Smooth muscle cell (in vitro differentiated cells): ENCODE measurements at regions not wholly inside any gene's neighbourhood (a gene's known extent, or its start where the extent isn't known, plus 50 kb on each side); places are given as distances from the start of the nearest gene placed in this dataset.

Source experiments
- DNase-seq: peaks from one replicate; lab custom pipeline; 2025; ENCODE audit not compliant: unreplicated experiment; lab: John Stamatoyannopoulos, UW
- H2AFZ ChIP-seq: fragments of 200-600 bp; sonication (generic); 2 replicates; pipeline ENCODE4 v1.6.0; 2016; ENCODE audit warnings: antibody characterized with exemption, low read depth, mild to moderate bottlenecking
- H3F3A ChIP-seq: fragments of 200-600 bp; sonication (generic); 2 replicates; pipeline ENCODE4 v1.6.0; 2017; ENCODE audit warnings: antibody characterized with exemption, low read depth
- H3K27ac ChIP-seq: fragments of 200-600 bp; sonication (generic); 2 replicates; pipeline ENCODE4 v1.5.1; 2016; ENCODE audit warnings: low read depth, mild to moderate bottlenecking
- H3K27me3 ChIP-seq: fragments of 200-600 bp; sonication (generic); 2 replicates; pipeline ENCODE4 v1.6.1; 2016; ENCODE audit warnings: low read depth, mild to moderate bottlenecking
- H3K36me3 ChIP-seq: fragments of 200-600 bp; sonication (generic); 2 replicates; pipeline ENCODE4 v1.5.1; 2016; ENCODE audit warnings: low read depth
- H3K4me1 ChIP-seq: fragments of 200-600 bp; sonication (generic); 2 replicates; pipeline ENCODE4 v1.5.1; 2016; ENCODE audit warnings: low read depth
- H3K4me2 ChIP-seq: fragments of 200-600 bp; sonication (generic); 2 replicates; pipeline ENCODE4 v1.6.0; 2016; ENCODE audit warnings: mild to moderate bottlenecking
- H3K4me3 ChIP-seq: fragments of 200-600 bp; sonication (generic); 2 replicates; pipeline ENCODE4 v1.5.1; 2016; ENCODE audit warnings: mild to moderate bottlenecking
- H3K79me2 ChIP-seq: fragments of 200-600 bp; sonication (generic); 2 replicates; pipeline ENCODE4 v1.6.0; 2016; ENCODE audit warnings: low read depth, mild to moderate bottlenecking
- H3K9ac ChIP-seq: fragments of 200-600 bp; sonication (generic); 2 replicates; pipeline ENCODE4 v1.6.0; 2016; ENCODE audit warnings: low read depth
- H3K9me3 ChIP-seq: fragments of 200-600 bp; sonication (generic); replicated peaks from 2 replicates; pipeline ENCODE4 v1.5.1; 2016; ENCODE audit warnings: low read depth
- H4K20me1 ChIP-seq: fragments of 200-600 bp; sonication (generic); 2 replicates; pipeline ENCODE4 v1.6.0; 2016; ENCODE audit warnings: low read depth
- WGBS: methylation state at CpG from one replicate; pipeline ENCODE4 v1.1.7; 2016; ENCODE audit warnings: low lambda C conversion rate; 5-methylcytosine and 5-hydroxymethylcytosine counted together
- TF ChIP-seq, protein P1 (sequence below): fragments of 200-600 bp; sonication (generic); IDR thresholded peaks from 2 replicates; pipeline ENCODE4 v1.5.1; 2017; ENCODE audit warnings: borderline replicate concordance, mild to moderate bottlenecking, antibody characterized with exemption; ENCODE audit not compliant: insufficient read depth, poor library complexity, severe bottlenecking

DNA sequence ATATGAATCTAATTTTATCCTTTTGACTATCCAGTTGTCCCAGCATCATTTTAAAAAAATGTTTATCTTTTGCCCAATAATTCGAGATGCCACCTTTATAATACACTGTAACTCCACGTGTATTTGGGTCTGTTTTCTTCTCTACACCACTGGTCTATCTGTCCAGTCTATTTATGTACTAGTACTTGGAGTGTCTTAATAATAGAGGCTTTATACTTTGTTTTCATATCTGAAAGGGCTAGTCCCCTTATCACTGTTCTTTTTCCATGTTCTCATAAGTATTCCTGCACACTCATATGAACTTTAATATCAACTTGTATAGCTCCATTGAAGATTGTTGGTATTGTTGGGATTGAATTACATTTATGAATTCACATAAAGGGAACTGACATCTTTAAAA is 101.1 kb upstream of the RMP24 start:
- Histone ChIP-seq H4K20me1 (no peaks in the 10 kb centered on the region), H3K4me3 (no peak overlapping the region), H3K79me2 (no peaks in the 10 kb centered on the region), H3K27ac (no peak overlapping the region), H3K9me3 (no peaks in the 10 kb centered on the region), H3K9ac (no peak overlapping the region), H3K27me3 (no peaks in the 10 kb centered on the region), H2AFZ (no peak overlapping the region), H3K36me3 (no peaks in the 10 kb centered on the region), H3K4me2 (no peak overlapping the region), H3K4me1 (peaks cover 9% of the 10 kb centered on the region), H3F3A (no peaks in the 10 kb centered on the region)
- TF ChIP-seq, protein P1, sequence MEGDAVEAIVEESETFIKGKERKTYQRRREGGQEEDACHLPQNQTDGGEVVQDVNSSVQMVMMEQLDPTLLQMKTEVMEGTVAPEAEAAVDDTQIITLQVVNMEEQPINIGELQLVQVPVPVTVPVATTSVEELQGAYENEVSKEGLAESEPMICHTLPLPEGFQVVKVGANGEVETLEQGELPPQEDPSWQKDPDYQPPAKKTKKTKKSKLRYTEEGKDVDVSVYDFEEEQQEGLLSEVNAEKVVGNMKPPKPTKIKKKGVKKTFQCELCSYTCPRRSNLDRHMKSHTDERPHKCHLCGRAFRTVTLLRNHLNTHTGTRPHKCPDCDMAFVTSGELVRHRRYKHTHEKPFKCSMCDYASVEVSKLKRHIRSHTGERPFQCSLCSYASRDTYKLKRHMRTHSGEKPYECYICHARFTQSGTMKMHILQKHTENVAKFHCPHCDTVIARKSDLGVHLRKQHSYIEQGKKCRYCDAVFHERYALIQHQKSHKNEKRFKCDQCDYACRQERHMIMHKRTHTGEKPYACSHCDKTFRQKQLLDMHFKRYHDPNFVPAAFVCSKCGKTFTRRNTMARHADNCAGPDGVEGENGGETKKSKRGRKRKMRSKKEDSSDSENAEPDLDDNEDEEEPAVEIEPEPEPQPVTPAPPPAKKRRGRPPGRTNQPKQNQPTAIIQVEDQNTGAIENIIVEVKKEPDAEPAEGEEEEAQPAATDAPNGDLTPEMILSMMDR = no peak
- DNase-seq = no peak
- WGBS = 86% methylated on average over 2 of the region's 2 CpGs

DNA sequence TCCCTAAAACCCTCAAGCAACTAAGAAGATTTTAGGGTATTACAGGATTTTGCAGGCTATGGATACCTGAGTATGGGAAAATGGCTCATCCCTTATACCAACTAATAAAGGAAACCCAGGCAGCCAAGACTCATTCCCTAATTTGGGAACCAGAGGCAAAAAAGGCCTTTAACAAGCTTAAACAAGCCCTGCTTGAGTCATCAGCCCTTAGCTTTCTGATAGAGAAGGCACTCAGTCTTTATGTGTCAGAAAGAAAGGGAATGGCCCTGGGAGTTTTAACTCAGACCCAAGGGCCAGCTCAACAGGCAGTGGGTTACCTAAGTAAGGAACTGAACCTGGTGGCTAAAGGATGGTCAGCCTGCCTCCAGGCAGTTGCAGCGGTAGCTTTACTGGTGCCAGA is 96.9 kb upstream of the RMP24 start:
- TF ChIP-seq, protein P1 = no peak
- 67% methylated on average over 1 of the region's 1 CpG for WGBS

DNA sequence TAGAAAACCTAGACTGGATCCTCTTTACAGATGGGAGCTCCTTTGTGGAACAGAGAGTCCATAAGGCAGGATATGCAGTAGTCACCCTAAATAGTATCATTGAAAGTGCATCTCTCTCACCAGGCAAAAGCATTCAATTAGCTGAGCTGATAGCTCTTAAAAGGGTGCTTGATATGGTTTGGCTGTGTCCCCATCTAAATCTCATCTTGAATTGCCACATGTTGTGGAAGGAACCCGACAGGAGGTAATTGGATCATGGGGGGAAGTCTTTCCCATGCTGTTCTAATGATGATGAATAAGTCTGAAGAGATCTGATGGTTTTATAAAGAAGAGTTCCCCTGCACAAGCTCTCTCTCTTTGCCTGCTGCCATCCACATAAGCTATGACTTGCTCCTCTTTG is 96.2 kb upstream of the RMP24 start:
- H3K4me3 ChIP-seq = no peak overlapping the region
- peaks cover 9% of the 10 kb centered on the region for H3K4me1 ChIP-seq
- H3K36me3 ChIP-seq = no peaks in the 10 kb centered on the region
- no peak overlapping the region for H2AFZ ChIP-seq
- TF ChIP-seq, protein P1 = no peak
- 85% methylated on average over 1 of the region's 1 CpG for WGBS
- H4K20me1 ChIP-seq = no peaks in the 10 kb centered on the region
- no peaks in the 10 kb centered on the region for H3K9me3 ChIP-seq
- no peak for DNase-seq
- H3F3A ChIP-seq = no peaks in the 10 kb centered on the region
- no peak overlapping the region for H3K4me2 ChIP-seq
- H3K27ac ChIP-seq = peak overlapping the region; percentile 36
- H3K79me2 ChIP-seq = no peaks in the 10 kb centered on the region
- H3K27me3 ChIP-seq = no peaks in the 10 kb centered on the region
- H3K9ac ChIP-seq = no peak overlapping the region

More for the DNA sequence above, 96.9 kb upstream of the RMP24 start:
- Histone ChIP-seq H3K9me3 (no peaks in the 10 kb centered on the region), H3F3A (no peaks in the 10 kb centered on the region), H3K4me2 (peak overlapping the region; percentile 62), H3K9ac (no peak overlapping the region), H3K27me3 (no peaks in the 10 kb centered on the region), H3K4me1 (peaks cover 9% of the 10 kb centered on the region), H3K36me3 (no peaks in the 10 kb centered on the region), H3K27ac (peak overlapping the region; percentile 36), H3K4me3 (no peak overlapping the region), H4K20me1 (no peaks in the 10 kb centered on the region), H2AFZ (peak overlapping the region; percentile 46), H3K79me2 (no peaks in the 10 kb centered on the region)
- no peak for DNase-seq

DNA sequence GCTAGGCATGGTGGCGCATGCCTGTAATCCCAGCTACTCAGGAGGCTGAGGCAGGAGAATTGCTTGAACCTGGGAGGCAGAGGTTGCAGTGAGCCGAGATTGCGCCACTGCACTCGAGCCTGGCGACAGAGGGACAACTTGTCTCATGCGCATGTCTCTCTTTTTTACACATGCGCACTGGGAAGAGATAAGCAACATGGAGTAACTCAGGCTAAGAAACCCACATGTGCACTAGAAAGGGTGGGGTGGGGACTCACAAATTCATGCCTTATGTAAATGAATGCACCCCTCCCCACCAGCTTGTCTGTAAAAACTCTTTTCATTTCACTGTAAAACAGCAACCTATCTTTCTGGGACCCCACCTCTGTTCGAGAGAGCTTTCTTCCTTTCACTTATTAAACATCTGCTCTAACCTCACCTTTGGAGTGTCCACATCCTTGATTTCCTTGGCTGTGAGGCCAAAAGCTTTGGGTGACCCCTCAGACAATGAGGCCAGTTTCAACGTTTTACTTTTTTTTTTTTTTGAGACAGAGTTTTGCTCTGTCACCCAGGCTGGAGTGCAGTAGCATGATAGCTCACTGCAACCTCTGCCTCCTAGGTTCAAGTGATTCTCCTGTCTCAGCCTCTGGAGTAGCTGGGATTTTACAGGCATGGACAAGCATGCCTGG is 91.6 kb upstream of the RMP24 start:
- Histone ChIP-seq H3K4me2 (no peak overlapping the region), H3K9ac (no peak overlapping the region), H4K20me1 (no peaks in the 10 kb centered on the region), H3K36me3 (no peaks in the 10 kb centered on the region), H3K27ac (no peak overlapping the region), H3F3A (no peaks in the 10 kb centered on the region), H2AFZ (no peak overlapping the region), H3K4me3 (no peak overlapping the region), H3K79me2 (no peaks in the 10 kb centered on the region), H3K27me3 (no peaks in the 10 kb centered on the region), H3K9me3 (no peaks in the 10 kb centered on the region), H3K4me1 (peaks cover under 1% of the 10 kb centered on the region)
- TF ChIP-seq, protein P1 = no peak
- WGBS = 87% methylated on average over 9 of the region's 9 CpGs
- no peak for DNase-seq
